ENCODE measurements at regions not wholly inside any gene's neighbourhood (a gene's known extent, or its start where the extent isn't known, plus 50 kb on each side); places are given as distances from the start of the nearest gene placed in this dataset.

DNA sequence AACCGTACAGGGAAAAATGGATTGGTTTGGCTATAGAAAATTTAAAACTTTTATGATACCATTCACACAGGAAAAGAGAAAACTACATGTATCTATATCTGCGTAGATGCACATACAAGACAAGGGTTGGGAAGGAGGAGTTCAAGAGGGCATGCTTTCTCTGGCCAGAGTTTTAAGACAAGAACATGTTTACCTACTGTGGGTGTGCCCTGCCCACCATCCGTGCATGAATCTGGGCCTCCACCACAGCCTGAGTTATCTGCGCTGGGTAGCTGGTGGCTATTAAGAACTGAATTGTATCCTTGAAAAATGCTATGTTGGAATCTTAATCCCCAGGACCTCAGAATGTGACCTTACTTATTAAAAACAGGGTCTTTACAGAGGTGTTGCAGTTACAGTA is 151.6 kb downstream of the AASDH start:
- Histone ChIP-seq H2AK5ac (ENCODE audit: low read depth, low read length) (no peak overlapping the region), H3K4me1 (replicated peaks in 1 of 4; ENCODE audit: control insufficient read depth in 3 of 4, insufficient read depth in 4 of 4, low read length in 3 of 4) (no peaks in the 10 kb centered on the region), H3K9ac (replicated peaks in 1 of 4; ENCODE audit: extremely low read depth in 1 of 4, low read depth in 3 of 4, low read length in 3 of 4) (no peak overlapping the region), H4K5ac (ENCODE audit: insufficient read length, low read depth, low read length) (no peak overlapping the region), H3K14ac (ENCODE audit: insufficient read length) (no peak overlapping the region), H2BK12ac (ENCODE audit: low read depth, low read length) (no peak overlapping the region), H2BK15ac (ENCODE audit: low read length) (no peak overlapping the region), H3K23me2 (ENCODE audit: low read depth, low read length) (no peaks in the 10 kb centered on the region), H3K4me2 (ENCODE audit: insufficient read depth in 1 of 2, low read depth in 2 of 2, low read length in 2 of 2) (no peak overlapping the region), H4K8ac (ENCODE audit: extremely low read depth, insufficient read depth, low read length) (no peak overlapping the region), H2BK20ac (ENCODE audit: low read length) (no peak overlapping the region), H3K56ac (replicated peaks; ENCODE audit: insufficient read length, low read depth, low read length) (no peak overlapping the region), H3K36me3 (ENCODE audit: control insufficient read depth in 2 of 4, insufficient read depth in 4 of 4, low read length in 3 of 4) (no peaks in the 10 kb centered on the region), H4K91ac (replicated peaks; ENCODE audit: insufficient read length, low read length) (no peak overlapping the region), H3K4me3 (ENCODE audit: extremely low read depth in 1 of 4, insufficient read depth in 2 of 4, low read depth in 3 of 4, low read length in 4 of 4) (no peak overlapping the region), H3K79me2 (ENCODE audit: control insufficient read depth in 1 of 2, insufficient read depth in 2 of 2, low read length in 2 of 2) (no peaks in the 10 kb centered on the region), H3K79me1 (ENCODE audit: low read depth, low read length) (no peaks in the 10 kb centered on the region), H3K27ac (ENCODE audit: low read depth, low read length) (no peak overlapping the region), H3K4ac (replicated peaks; ENCODE audit: insufficient read length, low read depth, low read length) (no peak overlapping the region), H3K27me3 (replicated peaks in 1 of 4; ENCODE audit: control insufficient read depth in 3 of 4, extremely low read depth in 1 of 4, insufficient read depth in 3 of 4, low read length in 3 of 4) (no peaks in the 10 kb centered on the region), H3K9me3 (ENCODE audit: insufficient read depth in 2 of 2, low read depth in 1 of 2, low read length in 1 of 2) (peaks cover 2 to 3% of the 10 kb centered on the region in 2 experiments; a peak in 1 of 4 replicates), H3K23ac (ENCODE audit: insufficient read length) (no peak overlapping the region), H2BK120ac (replicated peaks; ENCODE audit: low read depth, low read length) (no peak overlapping the region), H4K20me1 (replicated peaks in 1 of 2; ENCODE audit: control insufficient read depth in 1 of 2, insufficient read depth in 2 of 2, low read length in 2 of 2) (peaks cover 1 to 2% of the 10 kb centered on the region in 2 experiments), H3K18ac (ENCODE audit: extremely low read depth, low read length) (no peak overlapping the region), H2BK5ac (ENCODE audit: low read depth, low read length) (no peak overlapping the region), H2AFZ (ENCODE audit: low read length) (no peak overlapping the region)
- ChIA-PET CTCF (ENCODE audit: partially characterized antibody) (no interaction called here), POLR2A (ENCODE audit: partially characterized antibody) (interaction anchor here (1.1 kb wide), 1 partner anchor 9 kb away, joined by 3 read pairs; no protein-coding TSS in a partner anchor)
- no peak for TF ChIP-seq SIX5 (IDR thresholded peaks at IDR 0.05; ENCODE audit: low read depth, low read length)
- TF ChIP-seq EGR1 (IDR thresholded peaks at IDR 0.05; ENCODE audit: borderline replicate concordance, low read depth, low read length), result no peak
- no peak for DNase-seq (ENCODE audit: low read depth in 1 of 2, low spot score in 2 of 2)
- WGBS, 2 experiments (ENCODE audit: extremely low coverage in 1 of 2, insufficient coverage in 1 of 2, insufficient read length in 1 of 2, insufficient replicate concordance in 2 of 2, low coverage in 1 of 2, low lambda C conversion rate in 2 of 2, missing lambda C conversion rate in 1 of 2), result 87% methylated on average over 4 of the region's 4 CpGs; no CpG with 5 or more reads in 1 of the 2 experiments
- FAIRE-seq, result no peak
